Subcutaneous abdominal adipose tissue (tissue), 5 donors: ENCODE measurements at regions not wholly inside any gene's neighbourhood (a gene's known extent, or its start where the extent isn't known, plus 50 kb on each side); places are given as distances from the start of the nearest gene placed in this dataset.

Experiments used
- H3K27ac ChIP-seq: one replicate; pipeline ENCODE4 v1.7.0; 2013; ENCODE audit warnings: low read depth, mild to moderate bottlenecking, inconsistent platforms, low read length, moderate library complexity
- H3K27me3 ChIP-seq, 5 donors: one replicate each; pipeline ENCODE4 v1.7.0; 2013; ENCODE audit warnings: low read length in 5 of 5, inconsistent platforms in 1 of 5; ENCODE audit not compliant: control insufficient read depth in 5 of 5, insufficient read depth in 4 of 5
- H3K36me3 ChIP-seq, 5 donors: one replicate each; pipeline ENCODE4 v1.7.0; 2013; ENCODE audit warnings: low read length in 5 of 5; ENCODE audit not compliant: control insufficient read depth in 5 of 5, insufficient read depth in 5 of 5
- H3K4me1 ChIP-seq, 5 donors: one replicate each; pipeline ENCODE4 v1.7.0; 2013; ENCODE audit warnings: low read length in 5 of 5, mild to moderate bottlenecking in 3 of 5, moderate library complexity in 1 of 5; ENCODE audit not compliant: control insufficient read depth in 5 of 5, insufficient read depth in 5 of 5
- H3K4me3 ChIP-seq, 5 donors: one replicate each; pipeline ENCODE4 v1.7.0; 2013; ENCODE audit warnings: low read length in 5 of 5, low read depth in 1 of 5
- H3K9ac ChIP-seq, 5 donors: one replicate each; pipeline ENCODE4 v1.7.0; 2013; ENCODE audit warnings: low read length in 5 of 5, mild to moderate bottlenecking in 4 of 5, moderate library complexity in 3 of 5
- H3K9me3 ChIP-seq, 5 donors: one replicate each; pipeline ENCODE4 v1.7.0; 2013; ENCODE audit warnings: low read length in 5 of 5; ENCODE audit not compliant: control insufficient read depth in 5 of 5
- donor health status: healthy.
- donor health status: healthy.
- donor health status: healthy.
- donor health status: healthy.
- donor health status: healthy.

DNA sequence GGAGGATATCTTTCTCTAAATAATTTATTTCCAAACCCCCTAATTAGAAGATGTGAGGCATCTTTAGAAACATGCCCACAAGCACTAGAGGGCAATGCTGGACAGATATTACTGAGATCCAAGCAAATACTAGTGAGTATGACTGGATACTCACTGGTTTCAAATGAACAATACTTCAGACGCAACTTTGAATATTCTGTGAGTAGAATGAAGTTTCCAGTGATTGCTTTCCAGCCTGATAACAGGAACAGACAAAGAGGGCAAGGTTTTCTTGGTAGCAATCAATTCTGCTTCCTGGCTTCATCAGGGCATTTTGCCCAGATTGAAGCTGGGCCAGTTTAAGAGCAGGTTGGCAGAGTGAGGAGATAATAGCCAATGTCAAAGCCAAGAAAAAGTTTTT is 442.6 kb upstream of the PDZRN3 start:
- Histone ChIP-seq H3K27ac (no peak overlapping the region), H3K9ac (no peak overlapping the region), H3K9me3 (no peaks in the 10 kb centered on the region), H3K4me3 (no peak overlapping the region), H3K4me1 (peaks cover 0 to 4% (median 0%) of the 10 kb centered on the region in 5 donors), H3K36me3 (no peaks in the 10 kb centered on the region), H3K27me3 (no peaks in the 10 kb centered on the region)

DNA sequence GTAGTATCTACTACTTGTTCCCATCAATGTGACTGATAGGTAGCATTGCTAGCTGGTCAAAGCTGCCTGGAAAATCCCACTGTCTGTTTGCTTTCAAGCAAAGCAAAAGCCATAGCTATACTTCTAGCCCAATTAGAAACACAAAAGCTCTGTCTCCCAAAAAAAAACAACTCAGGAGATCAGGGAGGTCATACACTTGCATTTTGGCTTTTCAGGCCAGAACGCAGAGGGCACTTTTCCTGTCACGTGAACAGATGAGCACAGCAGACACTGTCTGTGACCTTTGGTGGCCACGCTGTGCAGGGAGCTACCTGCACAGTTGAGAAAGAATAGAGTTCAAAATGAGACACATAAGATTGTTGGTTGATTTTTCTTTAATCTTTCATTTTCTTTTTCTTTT is 441.7 kb upstream of the PDZRN3 start:
- peaks cover 0 to 4% (median 0%) of the 10 kb centered on the region in 5 donors for H3K4me1 ChIP-seq
- H3K36me3 ChIP-seq = no peaks in the 10 kb centered on the region
- no peaks in the 10 kb centered on the region for H3K9me3 ChIP-seq
- H3K27ac ChIP-seq = no peak overlapping the region
- no peak overlapping the region for H3K9ac ChIP-seq
- H3K27me3 ChIP-seq = no peaks in the 10 kb centered on the region
- no peak overlapping the region for H3K4me3 ChIP-seq

DNA sequence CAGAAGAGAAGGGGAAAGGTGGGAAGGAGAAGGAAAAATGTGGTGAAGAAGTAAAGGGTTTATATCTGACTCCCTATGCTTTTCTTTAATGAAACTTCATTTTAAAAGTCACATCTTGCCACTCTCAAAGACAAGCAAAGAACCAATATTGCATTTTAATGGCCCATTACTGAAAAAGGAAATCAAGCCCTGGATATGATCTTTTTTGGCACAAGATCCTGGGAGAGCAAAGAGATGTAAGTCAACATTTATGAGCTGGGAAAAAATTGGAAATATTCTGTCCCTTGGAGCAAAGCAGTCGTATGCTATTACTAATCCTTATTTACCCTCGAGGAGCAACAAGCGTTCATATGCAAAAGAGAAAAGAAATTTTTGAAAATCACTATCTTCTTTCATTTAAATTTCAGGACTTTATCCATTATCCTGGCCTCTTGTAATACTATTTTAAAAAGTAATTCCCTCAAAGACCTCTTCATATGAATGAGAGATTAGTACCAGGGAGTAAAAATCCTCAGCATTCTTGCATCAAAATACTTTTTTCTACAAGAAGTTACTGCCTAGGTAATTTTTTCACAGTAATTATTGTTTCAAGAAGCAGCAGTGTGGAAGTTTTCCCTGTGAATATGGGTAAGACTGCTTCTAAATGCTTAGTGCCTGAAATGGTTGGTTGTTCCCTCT is 435.3 kb upstream of the PDZRN3 start:
- peaks cover 0 to 5% (median 0%) of the 10 kb centered on the region in 5 donors for H3K9me3 ChIP-seq
- no peak overlapping the region for H3K27ac ChIP-seq
- H3K9ac ChIP-seq = no peak overlapping the region
- no peaks in the 10 kb centered on the region for H3K36me3 ChIP-seq
- no peaks in the 10 kb centered on the region for H3K4me1 ChIP-seq
- no peak overlapping the region for H3K4me3 ChIP-seq
- H3K27me3 ChIP-seq = no peaks in the 10 kb centered on the region

DNA sequence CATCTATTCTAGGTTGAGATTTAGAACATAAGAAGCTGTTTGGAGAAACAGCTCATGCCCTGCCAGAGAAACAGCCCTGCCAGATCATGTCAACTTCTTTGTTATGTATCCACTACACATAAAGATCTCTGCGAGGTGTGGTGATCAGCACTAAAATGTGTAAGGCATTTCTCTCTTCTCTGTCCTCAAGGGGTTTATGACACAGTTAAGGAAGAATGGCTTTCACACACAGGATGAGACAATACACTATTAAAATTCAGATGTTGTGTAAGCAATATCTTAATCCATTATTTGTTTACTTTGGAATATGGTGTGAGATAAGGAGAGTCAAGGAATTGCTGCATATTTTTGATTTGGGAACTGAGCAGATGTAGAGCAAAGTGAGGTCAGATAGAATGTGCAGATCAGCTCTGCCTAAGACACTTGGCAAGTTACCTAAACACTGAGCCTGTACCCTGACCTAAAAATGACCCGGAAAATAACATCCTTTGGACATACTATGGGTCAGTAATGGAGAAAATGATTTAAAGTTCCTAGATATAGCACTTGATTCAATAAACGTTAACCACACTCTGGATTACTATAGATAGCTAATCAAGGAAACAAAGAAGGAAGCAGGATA is 434.7 kb upstream of the PDZRN3 start:
- H3K4me1 ChIP-seq = no peaks in the 10 kb centered on the region
- H3K9me3 ChIP-seq = peaks cover 0 to 5% (median 0%) of the 10 kb centered on the region in 5 donors
- H3K36me3 ChIP-seq = no peaks in the 10 kb centered on the region
- H3K27me3 ChIP-seq = no peaks in the 10 kb centered on the region
- no peak overlapping the region for H3K4me3 ChIP-seq
- H3K27ac ChIP-seq = no peak overlapping the region
- no peak overlapping the region for H3K9ac ChIP-seq

DNA sequence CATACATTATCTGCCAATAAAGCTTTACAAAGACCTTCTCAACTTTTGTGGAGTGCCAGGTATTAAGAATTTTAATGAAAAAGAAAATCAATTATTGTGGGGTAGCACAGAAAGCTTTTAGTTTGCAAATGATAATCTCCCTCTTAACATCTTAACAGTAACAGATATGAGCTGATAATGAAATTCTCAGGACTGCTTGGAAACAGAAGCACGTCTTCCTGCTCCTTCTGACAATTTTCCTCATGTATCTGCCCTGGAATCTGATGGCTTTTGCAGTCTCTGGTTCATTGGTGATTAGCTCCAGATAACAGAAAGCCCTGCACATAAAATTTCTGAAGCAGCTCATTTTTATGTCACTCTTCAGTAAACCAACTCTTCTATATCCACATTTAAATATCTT is 432.4 kb upstream of the PDZRN3 start:
- H3K36me3 ChIP-seq = no peaks in the 10 kb centered on the region
- H3K27ac ChIP-seq = no peak overlapping the region
- H3K9ac ChIP-seq = no peak overlapping the region
- H3K9me3 ChIP-seq = peaks cover 0 to 5% (median 0%) of the 10 kb centered on the region in 5 donors
- H3K4me1 ChIP-seq = no peaks in the 10 kb centered on the region
- no peaks in the 10 kb centered on the region for H3K27me3 ChIP-seq
- H3K4me3 ChIP-seq = no peak overlapping the region

DNA sequence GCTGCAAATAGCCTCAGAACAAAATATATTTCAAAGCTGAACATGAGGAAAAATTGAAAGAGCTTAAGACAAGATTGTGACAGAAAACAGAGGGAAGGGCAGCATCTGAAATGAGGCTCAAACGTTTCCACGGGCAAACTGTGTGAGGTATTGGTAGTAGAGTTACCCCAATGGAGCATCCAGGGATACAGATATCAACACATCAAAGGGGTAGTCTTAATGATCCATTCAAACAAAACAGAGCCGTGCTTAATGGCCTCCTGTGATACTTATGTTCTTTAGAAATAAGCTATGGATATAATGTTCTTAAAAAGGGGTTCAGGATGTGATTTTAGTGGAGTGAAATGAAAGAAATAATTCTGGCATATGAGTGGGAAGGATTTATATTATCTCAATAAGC is 430.3 kb upstream of the PDZRN3 start:
- Histone ChIP-seq H3K4me1 (no peaks in the 10 kb centered on the region), H3K4me3 (no peak overlapping the region), H3K9ac (no peak overlapping the region), H3K27ac (no peak overlapping the region), H3K36me3 (no peaks in the 10 kb centered on the region), H3K27me3 (no peaks in the 10 kb centered on the region), H3K9me3 (peaks cover 0 to 5% (median 0%) of the 10 kb centered on the region in 5 donors)

DNA sequence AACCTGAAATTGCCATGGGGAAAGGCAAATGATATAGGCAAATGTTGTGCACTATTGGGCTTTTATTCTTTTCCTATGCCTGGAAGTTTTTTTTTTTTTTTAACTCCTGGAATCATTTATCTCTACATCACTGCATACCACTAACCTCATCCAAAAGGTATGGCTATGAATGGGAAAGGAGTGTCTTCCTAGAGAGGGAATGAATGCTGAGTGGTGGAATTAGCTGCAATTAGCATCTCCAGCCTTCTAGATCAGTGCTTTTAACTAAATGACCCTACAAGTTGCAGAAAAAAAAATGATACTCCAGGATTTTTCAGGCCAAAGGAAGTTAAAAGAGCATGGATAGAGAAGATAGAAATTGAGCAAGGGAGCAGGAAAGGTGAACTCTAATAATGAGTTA is 429.8 kb upstream of the PDZRN3 start:
- H3K27me3 ChIP-seq = no peaks in the 10 kb centered on the region
- peaks cover 0 to 5% (median 0%) of the 10 kb centered on the region in 5 donors for H3K9me3 ChIP-seq
- H3K4me3 ChIP-seq = no peak overlapping the region
- no peaks in the 10 kb centered on the region for H3K36me3 ChIP-seq
- no peaks in the 10 kb centered on the region for H3K4me1 ChIP-seq
- no peak overlapping the region for H3K27ac ChIP-seq
- no peak overlapping the region for H3K9ac ChIP-seq

DNA sequence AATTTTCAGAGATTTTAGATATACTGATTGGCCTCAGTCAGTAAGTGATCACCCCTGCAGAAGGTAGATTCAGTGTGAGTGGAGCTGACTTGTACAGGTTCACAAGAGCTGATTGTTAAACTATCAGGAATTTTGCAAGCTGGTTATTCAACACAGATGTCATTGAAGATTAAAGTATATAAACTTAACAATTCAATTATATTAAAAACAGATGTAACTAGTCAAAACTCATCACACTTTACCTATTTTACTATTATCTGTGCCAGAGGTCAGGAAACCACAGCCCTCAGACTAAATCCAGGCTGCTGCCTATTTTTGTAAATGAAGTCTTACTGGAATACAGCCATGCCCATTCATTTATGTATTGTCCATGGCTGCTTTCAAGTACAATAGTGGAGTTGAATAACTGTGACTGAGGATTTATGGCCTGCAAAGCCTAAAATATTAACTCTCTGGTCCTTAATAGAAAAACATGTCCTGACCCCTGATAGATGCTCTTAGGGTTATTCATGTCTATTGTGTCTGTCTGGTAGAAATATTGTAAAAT is 429.3 kb upstream of the PDZRN3 start:
- H3K27me3 ChIP-seq = no peaks in the 10 kb centered on the region
- no peak overlapping the region for H3K27ac ChIP-seq
- no peaks in the 10 kb centered on the region for H3K4me1 ChIP-seq
- no peaks in the 10 kb centered on the region for H3K36me3 ChIP-seq
- peaks cover 0 to 4% (median 0%) of the 10 kb centered on the region in 5 donors for H3K9me3 ChIP-seq
- no peak overlapping the region for H3K4me3 ChIP-seq
- no peak overlapping the region for H3K9ac ChIP-seq

DNA sequence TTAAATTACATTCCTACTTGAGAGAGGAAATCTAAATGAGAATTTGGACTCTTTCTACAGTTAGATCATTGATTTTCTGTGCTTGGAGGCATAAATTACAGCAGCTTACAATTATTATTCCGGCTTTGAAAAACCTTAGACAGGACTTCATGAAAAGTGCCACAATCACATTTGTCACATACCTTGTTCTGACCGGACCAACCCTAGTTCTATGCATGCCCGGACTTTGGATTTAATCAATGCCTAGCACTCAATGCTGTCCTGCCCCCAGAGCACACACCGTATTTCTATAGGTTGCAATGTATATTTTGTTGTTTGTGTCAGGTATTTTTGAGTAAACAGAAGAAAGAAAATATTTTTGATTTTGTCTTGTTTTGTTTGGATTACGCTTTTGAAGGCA is 424.7 kb upstream of the PDZRN3 start:
- no peaks in the 10 kb centered on the region for H3K4me1 ChIP-seq
- no peak overlapping the region for H3K4me3 ChIP-seq
- H3K9me3 ChIP-seq = no peaks in the 10 kb centered on the region
- H3K27ac ChIP-seq = no peak overlapping the region
- no peak overlapping the region for H3K9ac ChIP-seq
- no peaks in the 10 kb centered on the region for H3K27me3 ChIP-seq
- no peaks in the 10 kb centered on the region for H3K36me3 ChIP-seq

DNA sequence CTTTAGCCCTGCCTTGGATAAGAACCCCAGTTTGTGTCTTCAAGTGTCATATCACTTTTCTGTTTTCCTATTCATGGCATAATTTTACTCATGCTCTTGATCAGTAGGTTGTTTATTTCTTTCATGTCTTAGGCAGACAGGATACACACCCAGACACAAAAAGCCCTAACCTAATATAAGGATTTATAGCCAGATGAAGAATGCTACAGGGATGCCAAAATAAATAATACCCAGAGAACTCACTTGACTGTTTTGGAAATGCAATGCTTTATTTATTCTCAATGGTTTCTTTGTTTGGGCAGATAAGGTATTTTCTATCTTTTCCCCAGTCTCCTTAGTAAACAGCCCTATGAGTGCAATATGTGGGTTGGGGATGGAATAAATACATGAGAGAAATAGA is 424.0 kb upstream of the PDZRN3 start:
- H3K4me1 ChIP-seq = no peaks in the 10 kb centered on the region
- H3K9ac ChIP-seq = no peak overlapping the region
- H3K27ac ChIP-seq = no peak overlapping the region
- H3K36me3 ChIP-seq = no peaks in the 10 kb centered on the region
- no peaks in the 10 kb centered on the region for H3K27me3 ChIP-seq
- no peaks in the 10 kb centered on the region for H3K9me3 ChIP-seq
- no peak overlapping the region for H3K4me3 ChIP-seq
